ENCODE measurements at regions not wholly inside any gene's neighbourhood (a gene's known extent, or its start where the extent isn't known, plus 50 kb on each side); places are given as distances from the start of the nearest gene placed in this dataset.

DNA sequence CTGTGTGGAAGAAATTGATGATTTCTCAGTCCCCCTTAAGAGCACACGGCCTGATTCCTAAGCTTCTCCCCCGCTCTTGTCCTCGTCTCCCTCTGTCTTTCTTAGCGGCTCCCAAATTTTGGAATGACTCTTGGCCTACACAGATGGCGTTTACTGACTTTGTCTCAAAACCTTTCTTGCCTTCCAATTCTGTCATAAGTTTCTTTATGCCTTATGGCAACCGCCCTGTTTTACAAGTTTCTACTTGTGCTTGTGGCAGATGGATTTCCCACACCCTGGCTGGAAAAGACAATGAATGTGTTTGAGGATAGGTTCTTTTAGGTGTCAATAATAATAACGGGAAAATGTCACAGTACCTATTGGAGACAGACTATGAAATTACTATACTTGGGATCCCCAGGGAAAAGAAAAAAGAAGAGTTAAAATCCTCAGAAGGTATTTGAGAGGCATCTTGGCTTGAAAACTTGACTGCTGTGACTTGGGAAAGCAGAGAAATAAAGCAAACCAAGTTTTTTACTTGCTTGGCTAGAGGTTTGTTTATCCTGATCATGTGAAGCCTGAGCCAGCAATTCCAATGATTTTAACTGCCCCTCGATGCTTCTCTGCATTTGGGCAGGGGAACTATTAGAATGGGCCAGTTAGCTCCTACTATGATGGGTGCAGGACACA lies 276.4 kb downstream of the HRH4 start:
- FAIRE-seq = no peak
- Histone ChIP-seq H2BK120ac (replicated peaks; ENCODE audit: low read depth, low read length) (no peak overlapping the region), H3K79me1 (ENCODE audit: low read depth, low read length) (peaks cover 3% of the 10 kb centered on the region; the same call in 1 of the 2 replicates), H4K5ac (ENCODE audit: insufficient read length, low read depth, low read length) (no peak overlapping the region), H4K8ac (ENCODE audit: extremely low read depth, insufficient read depth, low read length) (no peak overlapping the region), H2BK20ac (ENCODE audit: low read length) (no peak overlapping the region), H3K27ac (ENCODE audit: low read depth, low read length) (no peak overlapping the region), H3K9ac (replicated peaks in 1 of 4; ENCODE audit: extremely low read depth in 1 of 4, low read depth in 3 of 4, low read length in 3 of 4) (no peak overlapping the region), H2BK5ac (ENCODE audit: low read depth, low read length) (no peak overlapping the region), H4K91ac (replicated peaks; ENCODE audit: insufficient read length, low read length) (no peak overlapping the region), H3K79me2 (ENCODE audit: control insufficient read depth in 1 of 2, insufficient read depth in 2 of 2, low read length in 2 of 2) (no peaks in the 10 kb centered on the region; a peak in 1 of 4 replicates), H3K36me3 (ENCODE audit: control insufficient read depth in 2 of 4, insufficient read depth in 4 of 4, low read length in 3 of 4) (no peaks in the 10 kb centered on the region), H3K9me3 (ENCODE audit: insufficient read depth in 2 of 2, low read depth in 1 of 2, low read length in 1 of 2) (no peaks in the 10 kb centered on the region), H3K23me2 (ENCODE audit: low read depth, low read length) (peaks cover 9% of the 10 kb centered on the region; the same call in 1 of the 2 replicates), H2AFZ (ENCODE audit: low read length) (peak overlapping the region; percentile 35; the same call in 1 of the 2 replicates), H2AK5ac (ENCODE audit: low read depth, low read length) (no peak overlapping the region), H3K27me3 (replicated peaks in 1 of 4; ENCODE audit: control insufficient read depth in 3 of 4, extremely low read depth in 1 of 4, insufficient read depth in 3 of 4, low read length in 3 of 4) (no peaks in the 10 kb centered on the region), H3K23ac (ENCODE audit: insufficient read length) (no peak overlapping the region), H3K4me3 (ENCODE audit: extremely low read depth in 1 of 4, insufficient read depth in 2 of 4, low read depth in 3 of 4, low read length in 4 of 4) (no peak overlapping the region), H3K18ac (ENCODE audit: extremely low read depth, low read length) (no peak overlapping the region), H2BK15ac (ENCODE audit: low read length) (no peak overlapping the region), H3K14ac (ENCODE audit: insufficient read length) (no peak overlapping the region), H3K4me2 (ENCODE audit: insufficient read depth in 1 of 2, low read depth in 2 of 2, low read length in 2 of 2) (no peak overlapping the region), H3K4me1 (replicated peaks in 1 of 4; ENCODE audit: control insufficient read depth in 3 of 4, insufficient read depth in 4 of 4, low read length in 3 of 4) (no peaks in the 10 kb centered on the region), H3K4ac (replicated peaks; ENCODE audit: insufficient read length, low read depth, low read length) (no peak overlapping the region), H2BK12ac (ENCODE audit: low read depth, low read length) (no peak overlapping the region), H3K56ac (replicated peaks; ENCODE audit: insufficient read length, low read depth, low read length) (no peak overlapping the region), H4K20me1 (replicated peaks in 1 of 2; ENCODE audit: control insufficient read depth in 1 of 2, insufficient read depth in 2 of 2, low read length in 2 of 2) (peaks cover 0 to 7% of the 10 kb centered on the region in 2 experiments)
- TF ChIP-seq GABPA (IDR thresholded peaks at IDR 0.05; ENCODE audit: borderline replicate concordance, insufficient read depth, low read length) = no peak
- TF ChIP-seq KDM1A (IDR thresholded peaks at IDR 0.05; ENCODE audit: borderline replicate concordance, low read length) = no peak
- ChIA-PET CTCF (ENCODE audit: partially characterized antibody) (interaction anchor here (0.7 to 1.3 kb wide), 4 partner anchors 9 to 695 kb away, joined by 3 to 4 read pairs (median 3); no protein-coding TSS in a partner anchor), POLR2A (ENCODE audit: partially characterized antibody) (no interaction called here)
- DNase-seq (ENCODE audit: low read depth in 1 of 2, low spot score in 2 of 2) = no peak
- 85% methylated on average over 8 of the region's 8 CpGs; no CpG with 5 or more reads in 1 of the 2 experiments for WGBS, 2 experiments (ENCODE audit: extremely low coverage in 1 of 2, insufficient coverage in 1 of 2, insufficient read length in 1 of 2, insufficient replicate concordance in 2 of 2, low coverage in 1 of 2, low lambda C conversion rate in 2 of 2, missing lambda C conversion rate in 1 of 2)
